ENCODE measurements at regions not wholly inside any gene's neighbourhood (a gene's known extent, or its start where the extent isn't known, plus 50 kb on each side); places are given as distances from the start of the nearest gene placed in this dataset.

DNA sequence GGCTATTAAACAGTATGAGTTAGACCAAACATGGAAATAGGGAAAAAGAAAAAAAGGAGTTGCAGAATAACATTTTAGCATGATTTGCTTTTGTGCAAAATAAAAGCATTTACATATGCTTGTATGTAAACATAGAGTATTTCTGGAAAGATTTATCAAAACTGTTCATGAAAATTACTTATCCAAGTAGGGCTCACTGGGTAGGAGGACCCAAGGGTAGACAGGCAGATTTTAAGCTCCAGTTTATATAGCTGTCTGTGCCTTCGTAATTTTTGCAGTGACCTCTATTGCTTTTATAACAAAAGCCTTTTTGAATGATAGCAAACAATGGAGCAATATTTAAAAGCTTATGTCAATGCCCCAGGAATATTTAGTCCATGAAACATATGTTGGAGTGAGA, 228.8 kb upstream of the IRF2BP2 start:
- H3K27me3 ChIP-seq (ENCODE audit: insufficient read depth, poor library complexity, severe bottlenecking) = no peaks in the 10 kb centered on the region

DNA sequence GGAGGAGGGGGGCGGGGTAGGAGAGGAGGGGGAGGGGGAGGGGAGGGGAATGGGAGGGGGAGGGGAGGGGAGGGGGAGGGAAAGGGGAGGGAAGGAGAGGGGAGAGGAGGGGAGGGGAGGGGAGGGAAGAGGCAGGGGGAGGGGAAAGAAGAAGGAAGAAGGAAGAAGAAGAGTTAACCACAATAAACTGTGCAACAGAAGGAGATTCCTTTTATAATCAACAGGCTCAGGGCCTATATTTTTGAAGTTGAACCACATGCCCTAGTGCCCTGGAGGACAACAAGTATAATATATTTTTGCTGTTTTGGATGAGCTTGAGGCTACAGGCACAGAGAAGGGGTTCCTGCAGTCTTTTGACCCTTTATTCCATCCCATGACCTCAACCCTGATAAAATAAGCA, 228.2 kb upstream of the IRF2BP2 start:
- Histone ChIP-seq H3K27me3 (ENCODE audit: insufficient read depth, poor library complexity, severe bottlenecking) (no peaks in the 10 kb centered on the region), H3K27ac (replicated peaks) (peak overlapping the region; percentile 92), H3K4me3 (replicated peaks; ENCODE audit: insufficient read depth, low read length) (no peak overlapping the region)
- TF ChIP-seq, protein P1, sequence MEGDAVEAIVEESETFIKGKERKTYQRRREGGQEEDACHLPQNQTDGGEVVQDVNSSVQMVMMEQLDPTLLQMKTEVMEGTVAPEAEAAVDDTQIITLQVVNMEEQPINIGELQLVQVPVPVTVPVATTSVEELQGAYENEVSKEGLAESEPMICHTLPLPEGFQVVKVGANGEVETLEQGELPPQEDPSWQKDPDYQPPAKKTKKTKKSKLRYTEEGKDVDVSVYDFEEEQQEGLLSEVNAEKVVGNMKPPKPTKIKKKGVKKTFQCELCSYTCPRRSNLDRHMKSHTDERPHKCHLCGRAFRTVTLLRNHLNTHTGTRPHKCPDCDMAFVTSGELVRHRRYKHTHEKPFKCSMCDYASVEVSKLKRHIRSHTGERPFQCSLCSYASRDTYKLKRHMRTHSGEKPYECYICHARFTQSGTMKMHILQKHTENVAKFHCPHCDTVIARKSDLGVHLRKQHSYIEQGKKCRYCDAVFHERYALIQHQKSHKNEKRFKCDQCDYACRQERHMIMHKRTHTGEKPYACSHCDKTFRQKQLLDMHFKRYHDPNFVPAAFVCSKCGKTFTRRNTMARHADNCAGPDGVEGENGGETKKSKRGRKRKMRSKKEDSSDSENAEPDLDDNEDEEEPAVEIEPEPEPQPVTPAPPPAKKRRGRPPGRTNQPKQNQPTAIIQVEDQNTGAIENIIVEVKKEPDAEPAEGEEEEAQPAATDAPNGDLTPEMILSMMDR (IDR thresholded peaks at IDR 0.05; ENCODE audit: insufficient read depth, low read length) = no peak
- no peak for TF ChIP-seq GABPA (IDR thresholded peaks at IDR 0.05; ENCODE audit: low read depth)
- no peak for TF ChIP-seq POLR2AphosphoS5 (IDR thresholded peaks at IDR 0.05; ENCODE audit: low read depth)
- TF ChIP-seq SPI1 (IDR thresholded peaks at IDR 0.05; ENCODE audit: borderline replicate concordance, low read depth) = no peak
- TF ChIP-seq REST (IDR thresholded peaks at IDR 0.05; ENCODE audit: insufficient replicate concordance, low read depth) = no peak
- DNase-seq (ENCODE audit: low read depth in 1 of 2, low spot score in 1 of 2) = peak; percentile 61 to 65

More for the DNA sequence above, 228.8 kb upstream of the IRF2BP2 start:
- peak overlapping the region; percentile 92 for H3K27ac ChIP-seq (replicated peaks)
- no peak overlapping the region for H3K4me3 ChIP-seq (replicated peaks; ENCODE audit: insufficient read depth, low read length)
- no peak for DNase-seq (ENCODE audit: low read depth in 1 of 2, low spot score in 1 of 2)
- TF ChIP-seq REST (IDR thresholded peaks at IDR 0.05; ENCODE audit: insufficient replicate concordance, low read depth) (no peak), POLR2AphosphoS5 (IDR thresholded peaks at IDR 0.05; ENCODE audit: low read depth) (no peak), SPI1 (IDR thresholded peaks at IDR 0.05; ENCODE audit: borderline replicate concordance, low read depth) (no peak), GABPA (IDR thresholded peaks at IDR 0.05; ENCODE audit: low read depth) (no peak)
- TF ChIP-seq, protein P1 (IDR thresholded peaks at IDR 0.05; ENCODE audit: insufficient read depth, low read length) = no peak

- Histone ChIP-seq H3K27me3 (ENCODE audit: insufficient read depth, poor library complexity, severe bottlenecking) (no peaks in the 10 kb centered on the region), H3K27ac (replicated peaks) (peak overlapping the region; percentile 9), H3K4me3 (replicated peaks; ENCODE audit: insufficient read depth, low read length) (no peak overlapping the region)
- TF ChIP-seq REST (IDR thresholded peaks at IDR 0.05; ENCODE audit: insufficient replicate concordance, low read depth) (no peak), GABPA (IDR thresholded peaks at IDR 0.05; ENCODE audit: low read depth) (no peak), SPI1 (IDR thresholded peaks at IDR 0.05; ENCODE audit: borderline replicate concordance, low read depth) (no peak), POLR2AphosphoS5 (IDR thresholded peaks at IDR 0.05; ENCODE audit: low read depth) (no peak)
- TF ChIP-seq, protein P1 (IDR thresholded peaks at IDR 0.05; ENCODE audit: insufficient read depth, low read length) = no peak
- peak; percentile 49 to 58 for DNase-seq (ENCODE audit: low read depth in 1 of 2, low spot score in 1 of 2)
These were observed 227.7 kb upstream of the IRF2BP2 start for GRCh38 chr1:234837713-234838112.

Measured in HL-60 (cell line).